ENCODE measurements at regions not wholly inside any gene's neighbourhood (a gene's known extent, or its start where the extent isn't known, plus 50 kb on each side); places are given as distances from the start of the nearest gene placed in this dataset.
"Not testable (repeated sequence)": the region's sequence is repeated elsewhere in the genome, so short reads cannot be mapped to it uniquely, and the experiment has no call there.

GRCh38 chr16:88197481-88198456 lies 185.0 kb upstream of the ZNF469 start:
- POLR2A ChIA-PET: no interaction called here
- Mint-ChIP-seq H3K36me3 (no peaks in the 10 kb centered on the region), H3K4me3 (no peak overlapping the region), H3K27ac (no peak overlapping the region), H3K9me3 (peaks cover 0 to under 1% (median 0%) of the 10 kb centered on the region in 3 donors), H3K27me3 (no peaks in the 10 kb centered on the region), H3K4me1 (no peaks in the 10 kb centered on the region)
- CTCF ChIA-PET: no interaction called here
- 78% methylated on average over 11 of the region's 20 CpGs for WGBS (ENCODE audit: insufficient coverage)
- ATAC-seq (replicated peaks in 1 of 4) (no peak), DNase-seq (no peak)
- no peak overlapping the region for H3K4me3 ChIP-seq (ENCODE audit: control insufficient read depth in 1 of 2, extremely low read depth in 1 of 2, low read length in 1 of 2)
- peaks cover 0 to 16% of the 10 kb centered on the region in 2 experiments for H3K27me3 ChIP-seq (replicated peaks in 1 of 2; ENCODE audit: control insufficient read depth in 2 of 2, extremely low read depth in 1 of 2, insufficient read depth in 2 of 2, low read length in 1 of 2)
- no peaks in the 10 kb centered on the region for H3K9me3 ChIP-seq
- H3K36me3 ChIP-seq (ENCODE audit: control insufficient read depth in 2 of 2, extremely low read depth in 1 of 2, insufficient read depth in 1 of 2, low read length in 1 of 2): no peaks in the 10 kb centered on the region
- H3K4me1 ChIP-seq (ENCODE audit: control insufficient read depth in 1 of 2, extremely low read depth in 1 of 2, insufficient read depth in 2 of 2, low read length in 2 of 2): no peaks in the 10 kb centered on the region
- no peak overlapping the region for H3K27ac ChIP-seq (ENCODE audit: low read length)

- CTCF ChIA-PET; H3K27ac Mint-ChIP-seq; H3K9me3 ChIP-seq; H3K9me3 Mint-ChIP-seq; H3K4me1 Mint-ChIP-seq; ATAC-seq (replicated peaks in 1 of 4); H3K27ac ChIP-seq (ENCODE audit: low read length); H3K4me1 ChIP-seq (ENCODE audit: control insufficient read depth in 1 of 2, extremely low read depth in 1 of 2, insufficient read depth in 2 of 2, low read length in 2 of 2); H3K27me3 Mint-ChIP-seq; H3K36me3 ChIP-seq (ENCODE audit: control insufficient read depth in 2 of 2, extremely low read depth in 1 of 2, insufficient read depth in 1 of 2, low read length in 1 of 2); H3K36me3 Mint-ChIP-seq; H3K4me3 ChIP-seq (ENCODE audit: control insufficient read depth in 1 of 2, extremely low read depth in 1 of 2, low read length in 1 of 2); DNase-seq; H3K4me3 Mint-ChIP-seq; POLR2A ChIA-PET: not testable (repeated sequence)
- peaks cover 0 to 16% of the 10 kb centered on the region in 2 experiments for H3K27me3 ChIP-seq (replicated peaks in 1 of 2; ENCODE audit: control insufficient read depth in 2 of 2, extremely low read depth in 1 of 2, insufficient read depth in 2 of 2, low read length in 1 of 2)
- WGBS (ENCODE audit: insufficient coverage): 92% methylated on average over 14 of the region's 26 CpGs
These were observed 184.1 kb upstream of the ZNF469 start for GRCh38 chr16:88198457-88199295.

GRCh38 chr16:88199296-88200153 lies 183.2 kb upstream of the ZNF469 start:
- H3K36me3 ChIP-seq (ENCODE audit: control insufficient read depth in 2 of 2, extremely low read depth in 1 of 2, insufficient read depth in 1 of 2, low read length in 1 of 2); H3K36me3 Mint-ChIP-seq; H3K27ac ChIP-seq (ENCODE audit: low read length); H3K4me1 Mint-ChIP-seq; H3K4me3 Mint-ChIP-seq; H3K4me1 ChIP-seq (ENCODE audit: control insufficient read depth in 1 of 2, extremely low read depth in 1 of 2, insufficient read depth in 2 of 2, low read length in 2 of 2); POLR2A ChIA-PET; H3K9me3 ChIP-seq; DNase-seq; H3K4me3 ChIP-seq (ENCODE audit: control insufficient read depth in 1 of 2, extremely low read depth in 1 of 2, low read length in 1 of 2); CTCF ChIA-PET; ATAC-seq (replicated peaks in 1 of 4); H3K9me3 Mint-ChIP-seq; H3K27me3 Mint-ChIP-seq; H3K27ac Mint-ChIP-seq: not testable (repeated sequence)
- 76% methylated on average over 16 of the region's 25 CpGs for WGBS (ENCODE audit: insufficient coverage)
- peaks cover 0 to 16% of the 10 kb centered on the region in 2 experiments for H3K27me3 ChIP-seq (replicated peaks in 1 of 2; ENCODE audit: control insufficient read depth in 2 of 2, extremely low read depth in 1 of 2, insufficient read depth in 2 of 2, low read length in 1 of 2)

DNA sequence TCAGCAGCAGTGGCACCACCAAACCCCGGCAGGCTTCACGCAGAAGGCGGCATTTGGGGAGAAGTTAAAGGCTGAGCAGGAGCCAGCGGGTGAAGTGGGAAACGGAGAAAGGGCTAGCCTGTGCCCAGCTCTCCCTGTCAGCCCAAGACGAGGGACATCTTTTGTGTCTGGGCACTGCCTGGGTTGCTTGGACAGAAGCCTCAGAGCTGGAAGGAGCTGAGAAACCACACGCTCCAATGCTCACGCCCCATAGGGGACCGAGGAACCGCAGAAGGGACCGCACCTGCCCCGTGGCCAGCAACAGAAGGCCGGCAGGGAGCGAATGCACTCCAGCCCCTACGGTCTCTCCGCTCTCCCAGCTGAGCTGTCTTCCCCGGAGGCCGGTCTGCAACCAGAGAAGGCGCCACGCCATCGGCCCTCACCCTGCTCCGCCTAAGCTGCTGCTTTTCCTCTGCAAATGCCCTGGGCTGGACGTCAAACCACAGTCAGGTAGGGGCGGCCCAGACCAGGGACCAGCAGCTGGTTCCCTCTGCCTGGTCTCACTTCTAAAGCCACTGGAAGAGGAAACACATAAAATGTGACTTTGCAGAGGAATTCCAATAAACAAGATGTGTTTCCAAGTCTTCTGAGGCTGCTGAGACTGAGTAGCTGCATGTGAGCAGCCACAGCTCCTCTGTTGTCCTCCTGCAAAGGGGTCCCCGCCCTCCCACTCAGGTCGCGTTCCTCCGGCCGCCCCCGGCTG lies 182.4 kb upstream of the ZNF469 start:
- H3K4me3 ChIP-seq (ENCODE audit: control insufficient read depth in 1 of 2, extremely low read depth in 1 of 2, low read length in 1 of 2); H3K27ac ChIP-seq (ENCODE audit: low read length); H3K36me3 Mint-ChIP-seq; H3K27me3 Mint-ChIP-seq; ATAC-seq (replicated peaks in 1 of 4); H3K27ac Mint-ChIP-seq; H3K36me3 ChIP-seq (ENCODE audit: control insufficient read depth in 2 of 2, extremely low read depth in 1 of 2, insufficient read depth in 1 of 2, low read length in 1 of 2); CTCF ChIA-PET; H3K4me3 Mint-ChIP-seq; DNase-seq; H3K9me3 ChIP-seq; H3K4me1 Mint-ChIP-seq; H3K9me3 Mint-ChIP-seq; H3K4me1 ChIP-seq (ENCODE audit: control insufficient read depth in 1 of 2, extremely low read depth in 1 of 2, insufficient read depth in 2 of 2, low read length in 2 of 2); POLR2A ChIA-PET: not testable (repeated sequence)
- peaks cover 0 to 14% of the 10 kb centered on the region in 2 experiments for H3K27me3 ChIP-seq (replicated peaks in 1 of 2; ENCODE audit: control insufficient read depth in 2 of 2, extremely low read depth in 1 of 2, insufficient read depth in 2 of 2, low read length in 1 of 2)
- 79% methylated on average over 23 of the region's 30 CpGs for WGBS (ENCODE audit: insufficient coverage)

- Mint-ChIP-seq H3K9me3 (no peaks in the 10 kb centered on the region), H3K4me1 (no peaks in the 10 kb centered on the region), H3K4me3 (no peak overlapping the region), H3K36me3 (no peaks in the 10 kb centered on the region), H3K27me3 (peaks cover 0 to 3% of the 10 kb centered on the region in 2 donors), H3K27ac (no peak overlapping the region)
- Histone ChIP-seq H3K9me3 (no peaks in the 10 kb centered on the region), H3K4me1 (ENCODE audit: control insufficient read depth in 1 of 2, extremely low read depth in 1 of 2, insufficient read depth in 2 of 2, low read length in 2 of 2) (no peaks in the 10 kb centered on the region), H3K27me3 (replicated peaks in 1 of 2; ENCODE audit: control insufficient read depth in 2 of 2, extremely low read depth in 1 of 2, insufficient read depth in 2 of 2, low read length in 1 of 2) (peaks cover 0 to 14% of the 10 kb centered on the region in 2 experiments), H3K4me3 (ENCODE audit: control insufficient read depth in 1 of 2, extremely low read depth in 1 of 2, low read length in 1 of 2) (no peak overlapping the region), H3K36me3 (ENCODE audit: control insufficient read depth in 2 of 2, extremely low read depth in 1 of 2, insufficient read depth in 1 of 2, low read length in 1 of 2) (no peaks in the 10 kb centered on the region), H3K27ac (ENCODE audit: low read length) (no peak overlapping the region)
- no peak for DNase-seq
- 89% methylated on average over 9 of the region's 13 CpGs for WGBS (ENCODE audit: insufficient coverage)
- POLR2A ChIA-PET: no interaction called here
- ATAC-seq (replicated peaks in 1 of 4): no peak
- CTCF ChIA-PET: no interaction called here
These were observed 181.9 kb upstream of the ZNF469 start for GRCh38 chr16:88200896-88201185.

- POLR2A ChIA-PET; H3K9me3 ChIP-seq; H3K27me3 Mint-ChIP-seq; H3K27ac ChIP-seq (ENCODE audit: low read length); H3K4me1 ChIP-seq (ENCODE audit: control insufficient read depth in 1 of 2, extremely low read depth in 1 of 2, insufficient read depth in 2 of 2, low read length in 2 of 2); H3K36me3 ChIP-seq (ENCODE audit: control insufficient read depth in 2 of 2, extremely low read depth in 1 of 2, insufficient read depth in 1 of 2, low read length in 1 of 2); CTCF ChIA-PET; ATAC-seq (replicated peaks in 1 of 4); H3K4me1 Mint-ChIP-seq; H3K27ac Mint-ChIP-seq; H3K4me3 Mint-ChIP-seq; H3K4me3 ChIP-seq (ENCODE audit: control insufficient read depth in 1 of 2, extremely low read depth in 1 of 2, low read length in 1 of 2); H3K36me3 Mint-ChIP-seq; H3K9me3 Mint-ChIP-seq; DNase-seq: not testable (repeated sequence)
- WGBS (ENCODE audit: insufficient coverage): 60% methylated on average over 1 of the region's 9 CpGs
- peaks cover 0 to 13% of the 10 kb centered on the region in 2 experiments for H3K27me3 ChIP-seq (replicated peaks in 1 of 2; ENCODE audit: control insufficient read depth in 2 of 2, extremely low read depth in 1 of 2, insufficient read depth in 2 of 2, low read length in 1 of 2)
These were observed 181.1 kb upstream of the ZNF469 start for GRCh38 chr16:88201611-88202010.

Data from T-cell (primary cell).